ENCODE measurements at regions not wholly inside any gene's neighbourhood (a gene's known extent, or its start where the extent isn't known, plus 50 kb on each side); places are given as distances from the start of the nearest gene placed in this dataset.

- no peak overlapping the region for H3K27ac ChIP-seq
- no peak for TF ChIP-seq CTCF (conservative IDR thresholded peaks at IDR 0.05; ENCODE audit: low read depth)
- POLR2A ChIA-PET (ENCODE audit: low non-redundant PET) = no interaction called here
- CTCF ChIA-PET = no interaction called here
- DNase-seq (ENCODE audit: low spot score) = no peak
Measured at GRCh38 chr2:15049096-15049993, 416.8 kb downstream of the LRATD1 start.

DNA sequence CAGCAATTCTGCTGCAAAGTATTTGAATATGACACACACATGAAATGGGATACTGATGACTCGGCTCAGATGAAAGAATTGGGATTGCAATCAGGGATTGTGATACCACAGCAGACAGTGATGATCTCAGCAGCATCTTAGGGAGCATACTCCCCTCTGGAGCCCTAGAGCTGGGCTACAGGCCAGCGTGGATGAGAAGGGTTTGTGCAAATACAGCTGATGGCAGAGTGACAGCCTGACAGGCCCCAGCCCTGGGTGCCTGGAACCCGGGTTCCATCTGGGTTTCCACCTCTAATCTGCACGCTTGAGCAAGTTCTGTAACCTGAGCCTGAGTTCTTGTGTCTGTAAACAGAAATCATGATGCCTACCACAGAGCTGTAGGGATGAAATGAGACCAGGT is 418.0 kb downstream of the LRATD1 start:
- no peak overlapping the region for H3K27ac ChIP-seq
- no peak for TF ChIP-seq CTCF (conservative IDR thresholded peaks at IDR 0.05; ENCODE audit: low read depth)
- ChIA-PET POLR2A (ENCODE audit: low non-redundant PET) (no interaction called here), CTCF (interaction anchor here (0.6 kb wide), 1 partner anchor 58 kb away, joined by 4 read pairs; no protein-coding TSS in a partner anchor)
- no peak for DNase-seq (ENCODE audit: low spot score)

- no peak overlapping the region for H3K27ac ChIP-seq
- TF ChIP-seq CTCF (conservative IDR thresholded peaks at IDR 0.05; ENCODE audit: low read depth) = no peak
- DNase-seq (ENCODE audit: low spot score) = no peak
- ChIA-PET CTCF (interaction anchor here (0.7 kb wide), 1 partner anchor 261 kb away, joined by 3 read pairs; no protein-coding TSS in a partner anchor), POLR2A (ENCODE audit: low non-redundant PET) (no interaction called here)
Measured at GRCh38 chr2:15053542-15053941, 421.0 kb downstream of the LRATD1 start.

DNA sequence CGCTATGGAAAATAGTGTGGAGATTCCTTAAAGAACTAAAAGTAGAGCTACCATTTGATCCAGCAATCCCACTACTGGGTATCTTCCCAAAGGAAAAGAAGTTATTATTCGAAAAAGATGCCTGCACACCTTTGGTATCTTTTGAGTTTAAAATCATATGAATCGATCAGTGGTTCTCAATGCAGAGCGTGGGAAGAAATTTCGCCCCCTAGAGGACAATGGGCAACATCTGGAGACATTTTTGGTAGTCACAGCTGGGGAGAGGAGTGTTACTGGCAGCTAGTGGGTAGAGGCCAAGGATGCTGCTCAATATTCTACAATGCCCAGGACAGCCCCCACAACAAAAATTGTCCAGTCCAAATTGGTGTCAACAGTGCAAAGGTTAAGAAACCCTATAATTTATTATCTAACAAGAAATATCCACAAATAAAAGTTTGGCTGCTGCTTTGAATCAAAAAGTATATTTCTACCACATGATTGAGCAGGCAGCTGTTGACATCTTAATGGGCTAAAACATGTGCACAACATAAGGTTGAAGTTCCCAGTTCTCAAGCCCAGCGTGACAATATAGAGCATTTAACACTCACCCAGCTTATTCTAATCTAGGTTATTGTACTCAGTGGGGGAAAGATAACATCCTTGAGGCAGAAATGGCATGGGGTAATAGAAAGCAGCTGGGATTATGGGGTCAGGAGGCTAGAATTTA is 425.7 kb downstream of the LRATD1 start:
- ChIA-PET CTCF (interaction anchor here (0.6 kb wide), 2 partner anchors 215 to 1474 kb away, joined by 3 read pairs; no protein-coding TSS in a partner anchor), POLR2A (ENCODE audit: low non-redundant PET) (no interaction called here)
- H3K27ac ChIP-seq = no peak overlapping the region
- DNase-seq (ENCODE audit: low spot score) = no peak
- TF ChIP-seq CTCF (conservative IDR thresholded peaks at IDR 0.05; ENCODE audit: low read depth) = no peak

DNA sequence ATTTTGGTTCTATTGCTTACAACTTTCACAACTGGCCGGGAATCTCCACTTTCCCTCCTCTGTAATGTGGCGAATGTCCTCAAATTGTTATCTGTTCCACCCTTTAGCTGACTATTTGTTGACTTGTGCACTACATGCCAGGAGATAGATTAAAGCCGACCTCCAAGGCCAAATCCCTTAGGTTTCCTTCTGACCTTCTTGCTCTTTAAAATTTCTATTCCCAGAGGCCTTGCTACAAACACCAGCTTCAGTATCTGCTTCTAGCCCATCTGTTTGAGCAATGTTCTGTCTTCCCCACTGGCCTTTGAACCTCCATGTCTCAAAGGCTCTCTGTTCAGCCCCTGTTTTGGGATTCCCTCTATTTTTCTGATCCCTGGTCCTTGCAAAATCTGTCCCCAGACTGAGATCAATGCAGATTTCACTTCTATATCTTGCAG is 426.2 kb downstream of the LRATD1 start:
- CTCF ChIA-PET = interaction anchor here (0.6 to 1.0 kb wide), 2 partner anchors 22 to 1475 kb away, joined by 3 to 5 read pairs; no protein-coding TSS in a partner anchor

More for the DNA sequence above, 426.2 kb downstream of the LRATD1 start:
- no peak for TF ChIP-seq CTCF (conservative IDR thresholded peaks at IDR 0.05; ENCODE audit: low read depth)
- DNase-seq (ENCODE audit: low spot score) = no peak
- POLR2A ChIA-PET (ENCODE audit: low non-redundant PET) = no interaction called here
- H3K27ac ChIP-seq = no peak overlapping the region
